HG03457 (cell line): ENCODE measurements at regions not wholly inside any gene's neighbourhood (a gene's known extent, or its start where the extent isn't known, plus 50 kb on each side); places are given as distances from the start of the nearest gene placed in this dataset.
"Not testable (repeated sequence)": the region's sequence is repeated elsewhere in the genome, so short reads cannot be mapped to it uniquely, and the experiment has no call there.

Experiments used
- ATAC-seq: cut with Tn5 transposase; IDR thresholded peaks from one replicate; pipeline ENCODE4 v1.9.1; 2021; ENCODE audit warnings: moderate number of reproducible peaks; ENCODE audit not compliant: unreplicated experiment

DNA sequence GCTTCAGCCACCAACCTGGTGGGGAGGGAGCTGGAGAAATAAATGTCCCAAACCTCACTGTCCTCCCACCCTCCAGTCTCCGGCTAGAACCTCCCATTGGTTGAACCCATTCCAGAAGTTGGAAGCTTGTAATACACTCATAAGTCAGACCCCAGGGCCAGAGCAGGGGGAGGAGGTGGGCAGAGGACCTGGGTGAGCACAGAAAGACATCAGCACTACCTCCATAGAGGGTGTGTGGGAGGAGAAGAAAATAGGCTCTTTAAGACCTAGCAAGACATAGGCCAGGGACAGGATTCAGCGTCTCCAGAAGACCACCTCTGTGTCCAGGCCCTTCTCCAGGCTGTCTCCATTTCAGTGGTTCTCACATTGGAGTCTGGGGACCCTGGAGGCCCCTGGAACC is 73.3 kb upstream of the TOP1 start:
- no peak for ATAC-seq

DNA sequence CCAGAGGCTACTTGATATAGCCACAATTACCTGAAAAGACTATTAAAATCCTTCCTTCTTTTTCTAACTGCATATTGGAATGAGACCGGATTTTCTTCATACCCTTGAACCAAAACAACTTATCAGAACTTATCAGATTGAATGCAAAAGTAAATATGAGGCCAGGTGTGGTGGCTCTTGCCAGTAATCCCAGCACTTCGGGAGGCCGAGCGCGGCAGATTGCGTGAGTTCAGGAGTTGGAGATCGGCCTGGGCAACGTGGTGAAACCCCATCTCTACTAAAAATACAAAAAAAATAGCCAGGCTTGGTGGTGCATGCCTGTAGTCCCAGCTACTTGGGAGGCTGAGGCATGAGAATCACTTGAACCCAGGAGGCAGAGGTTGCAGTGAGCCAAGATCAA is 72.8 kb upstream of the TOP1 start:
- ATAC-seq = not testable (repeated sequence)

DNA sequence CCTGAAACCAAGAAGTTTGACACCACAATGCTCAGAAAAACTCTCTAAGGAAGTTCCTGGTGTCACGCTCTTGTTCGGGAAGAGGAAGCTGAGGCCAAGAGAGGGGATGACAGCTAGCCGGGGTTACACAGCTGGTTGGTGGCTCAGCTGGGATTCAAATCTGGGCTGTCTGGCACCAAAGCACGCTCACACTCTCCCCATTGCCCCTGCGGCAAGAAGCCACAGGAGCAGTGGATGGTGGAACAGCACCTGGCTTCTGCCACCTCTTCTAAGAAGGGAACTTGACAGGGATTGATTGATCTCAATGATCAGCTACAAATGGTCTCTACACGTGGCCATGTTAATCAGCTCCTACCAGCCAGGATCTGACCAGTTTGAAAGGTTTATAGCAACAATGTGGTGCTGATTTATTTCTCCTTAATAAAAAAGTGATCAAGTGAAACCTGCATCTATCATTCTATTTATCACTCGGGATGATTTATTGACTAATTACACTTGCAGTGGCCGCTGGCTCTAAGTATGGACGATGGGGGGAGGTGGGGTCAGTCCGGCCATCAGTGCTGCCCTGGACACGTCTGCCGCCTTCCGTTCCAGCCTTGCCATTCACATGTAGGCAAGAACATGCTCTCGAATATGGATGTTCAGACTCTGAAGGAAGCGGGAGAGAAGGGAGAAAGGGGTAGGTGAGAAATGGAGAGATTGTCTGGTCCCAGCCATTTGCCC is 71.9 kb upstream of the TOP1 start:
- ATAC-seq = no peak

DNA sequence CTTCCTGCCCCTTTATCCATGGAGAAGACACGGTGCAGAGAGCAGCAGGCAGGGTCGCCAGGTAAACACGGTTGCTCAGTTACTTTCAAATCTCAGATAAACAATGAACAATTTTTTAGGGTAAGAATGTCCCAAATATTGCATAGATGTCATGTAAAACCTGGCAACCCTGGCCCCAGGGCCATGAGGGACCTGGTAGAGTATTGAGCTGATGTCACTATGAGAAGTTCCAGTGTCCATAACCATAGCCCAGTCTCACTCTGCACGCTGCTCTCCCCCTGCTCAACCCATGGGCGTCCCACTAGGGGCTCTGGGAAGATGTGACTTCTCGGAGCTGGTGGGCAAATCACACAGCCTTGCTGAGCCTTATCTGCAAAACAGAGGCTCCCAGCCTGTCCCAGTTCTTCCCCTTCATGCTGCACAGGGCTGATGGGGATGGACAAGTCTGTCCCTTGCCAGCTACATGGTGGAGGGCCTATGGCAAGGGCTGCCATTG is 71.3 kb upstream of the TOP1 start:
- ATAC-seq = no peak

DNA sequence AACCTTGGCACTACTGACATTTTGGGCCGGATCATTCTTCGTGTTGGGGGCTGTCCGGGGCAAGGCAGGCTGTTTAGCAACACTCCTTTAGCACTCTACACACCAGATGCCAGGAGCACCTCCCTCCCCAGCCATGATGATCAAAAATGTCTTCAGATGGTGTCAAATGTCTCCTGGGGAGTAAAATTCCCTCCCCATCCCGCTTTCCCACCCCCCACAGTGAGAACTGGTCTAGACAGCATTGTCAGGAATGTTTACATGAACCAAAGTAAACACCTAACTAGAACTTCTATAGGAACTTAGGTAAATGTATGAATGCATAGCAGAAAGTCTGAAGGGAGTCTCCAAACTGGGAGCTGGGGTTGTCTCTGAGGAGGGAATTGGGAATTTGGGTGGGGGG is 70.0 kb upstream of the TOP1 start:
- ATAC-seq = no peak

DNA sequence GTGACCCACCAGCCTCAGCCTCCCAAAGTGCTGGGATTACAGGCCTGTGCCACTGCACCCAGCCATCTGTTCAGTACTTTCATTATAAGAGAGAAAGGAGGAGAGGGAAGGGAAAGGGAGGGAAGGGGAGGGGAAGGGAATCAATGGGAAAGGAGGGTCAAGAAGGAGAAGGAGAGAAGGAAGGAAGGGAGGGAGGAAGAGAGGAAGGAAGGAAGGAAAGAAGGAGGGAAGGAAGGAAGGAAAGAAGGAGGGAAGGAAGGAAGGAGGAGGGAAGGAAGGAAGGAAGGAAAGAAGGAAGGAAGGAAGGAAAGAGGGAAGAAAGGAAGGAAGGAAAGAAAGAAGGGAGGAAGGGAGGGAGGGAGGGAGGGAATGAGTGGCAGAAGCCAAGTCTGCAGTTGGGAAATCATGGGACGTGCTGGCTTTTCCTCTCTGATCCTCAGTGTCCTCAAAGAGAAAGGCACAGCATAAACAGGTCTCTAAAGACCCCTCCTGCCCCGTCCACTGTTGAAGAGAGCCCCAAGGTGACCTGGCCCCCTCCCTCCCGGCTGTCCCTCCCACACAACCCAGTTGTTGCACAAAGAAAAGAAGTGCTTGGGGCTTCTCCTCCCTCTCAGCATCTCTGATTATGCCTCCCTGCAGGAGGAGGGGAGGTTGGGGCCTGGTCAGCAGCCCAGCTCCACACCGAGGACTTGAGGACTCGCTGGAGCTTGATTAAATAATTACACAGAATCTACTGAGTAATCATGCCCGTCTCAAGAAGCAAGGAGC is 69.1 kb upstream of the TOP1 start:
- ATAC-seq = no peak

DNA sequence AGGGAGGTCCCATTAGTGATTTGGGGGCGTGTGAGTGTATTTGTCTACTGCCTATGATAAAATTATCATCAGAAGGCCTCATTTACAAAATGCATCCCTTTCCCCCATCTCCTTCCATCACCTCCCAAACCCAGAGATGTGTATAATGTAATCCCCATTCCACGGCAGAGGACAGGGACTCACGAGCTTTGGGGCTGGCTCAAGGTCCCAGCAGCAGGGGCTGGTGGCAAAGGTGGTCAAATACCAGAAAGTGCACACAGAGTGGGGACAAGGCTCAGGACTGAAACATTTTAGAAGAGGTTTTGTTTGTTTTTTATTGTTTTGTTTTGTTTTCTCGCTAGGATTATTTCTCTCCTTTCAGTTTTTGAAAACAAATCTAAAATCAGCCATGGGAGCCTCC is 68.5 kb upstream of the TOP1 start:
- no peak for ATAC-seq

DNA sequence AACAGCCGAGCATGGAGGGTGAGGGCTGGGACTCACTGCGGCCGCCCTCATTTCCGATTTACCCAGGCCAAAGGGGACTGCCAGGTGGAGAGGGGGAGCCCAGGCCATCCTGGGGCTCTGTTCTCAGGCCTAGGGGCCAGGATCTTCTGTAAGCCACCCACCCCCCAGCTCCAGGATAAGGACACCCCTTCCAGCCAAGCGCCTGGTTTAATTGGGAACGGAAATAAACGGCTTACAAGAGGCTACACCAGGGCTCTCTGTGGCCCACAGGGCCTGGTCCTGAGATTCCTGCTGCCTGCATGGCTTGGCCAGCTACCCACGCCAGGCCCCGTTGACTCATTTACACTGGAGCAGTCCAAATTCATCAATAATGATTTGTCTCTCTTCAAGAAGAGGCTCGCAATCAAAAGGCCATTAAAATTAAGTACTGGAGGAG is 68.1 kb upstream of the TOP1 start:
- ATAC-seq = no peak

DNA sequence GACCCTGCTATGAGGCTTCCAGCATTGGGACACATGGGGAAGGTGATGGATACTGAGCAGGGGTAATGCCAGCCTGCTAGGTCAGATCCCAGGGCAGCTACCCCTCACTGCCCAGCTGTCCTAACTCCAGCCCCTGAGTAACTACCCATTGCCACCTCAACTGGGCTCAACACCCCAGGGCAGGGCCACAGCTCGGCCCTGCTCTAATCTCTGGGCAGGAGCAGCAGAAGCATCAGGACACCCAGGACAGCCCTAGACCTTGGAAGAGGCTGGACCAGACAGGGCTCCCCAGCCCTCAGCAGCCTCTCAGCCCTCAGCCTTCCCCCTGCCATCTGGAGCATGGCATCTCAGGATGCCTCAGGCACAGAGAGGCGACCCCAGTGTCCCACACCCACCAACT is 67.4 kb upstream of the TOP1 start:
- no peak for ATAC-seq

DNA sequence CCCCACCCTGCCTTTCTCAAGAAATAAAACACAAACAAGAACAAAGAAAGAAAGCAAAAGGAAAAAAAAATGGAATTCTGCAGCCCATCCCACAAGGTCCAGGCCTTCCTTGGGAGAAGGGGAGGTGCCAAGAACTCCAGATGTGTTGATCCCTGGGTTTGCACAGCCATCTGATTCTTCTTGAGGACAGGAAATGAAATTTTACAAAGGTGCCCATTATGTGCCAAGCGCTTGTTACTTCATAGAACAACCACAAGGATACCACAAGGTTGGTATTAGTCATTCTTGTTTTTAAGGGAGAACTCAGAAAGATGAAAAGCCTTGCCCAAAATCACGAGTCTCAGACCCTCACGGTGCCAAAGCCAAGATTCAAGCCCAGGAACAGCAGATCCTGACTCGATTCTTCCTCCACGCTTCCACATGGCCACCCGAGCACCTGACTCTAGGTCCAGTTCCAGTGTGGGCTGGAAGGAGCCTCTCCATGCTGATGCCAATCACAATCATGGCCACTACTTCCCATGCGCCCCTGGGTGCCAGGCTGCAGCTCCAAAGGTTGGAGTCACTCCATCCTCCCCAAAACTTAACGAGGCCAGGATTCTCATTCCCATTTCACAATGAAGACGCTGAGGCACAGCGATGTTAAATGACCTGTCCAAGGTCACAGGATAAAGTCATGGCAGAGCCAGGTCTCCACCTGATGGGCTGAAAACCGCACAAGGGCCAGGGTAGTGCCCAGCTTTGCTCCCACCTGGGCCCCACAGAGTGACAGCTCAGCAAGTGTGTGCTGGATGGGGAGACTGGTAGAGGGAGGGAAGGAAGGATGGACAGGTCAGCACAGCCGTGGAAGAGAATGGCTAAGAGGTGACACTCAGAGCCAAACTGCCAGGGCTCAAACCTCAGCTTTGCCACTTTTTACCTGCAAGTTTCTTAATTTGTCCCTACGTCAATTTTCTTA is 66.7 kb upstream of the TOP1 start:
- ATAC-seq = no peak

DNA sequence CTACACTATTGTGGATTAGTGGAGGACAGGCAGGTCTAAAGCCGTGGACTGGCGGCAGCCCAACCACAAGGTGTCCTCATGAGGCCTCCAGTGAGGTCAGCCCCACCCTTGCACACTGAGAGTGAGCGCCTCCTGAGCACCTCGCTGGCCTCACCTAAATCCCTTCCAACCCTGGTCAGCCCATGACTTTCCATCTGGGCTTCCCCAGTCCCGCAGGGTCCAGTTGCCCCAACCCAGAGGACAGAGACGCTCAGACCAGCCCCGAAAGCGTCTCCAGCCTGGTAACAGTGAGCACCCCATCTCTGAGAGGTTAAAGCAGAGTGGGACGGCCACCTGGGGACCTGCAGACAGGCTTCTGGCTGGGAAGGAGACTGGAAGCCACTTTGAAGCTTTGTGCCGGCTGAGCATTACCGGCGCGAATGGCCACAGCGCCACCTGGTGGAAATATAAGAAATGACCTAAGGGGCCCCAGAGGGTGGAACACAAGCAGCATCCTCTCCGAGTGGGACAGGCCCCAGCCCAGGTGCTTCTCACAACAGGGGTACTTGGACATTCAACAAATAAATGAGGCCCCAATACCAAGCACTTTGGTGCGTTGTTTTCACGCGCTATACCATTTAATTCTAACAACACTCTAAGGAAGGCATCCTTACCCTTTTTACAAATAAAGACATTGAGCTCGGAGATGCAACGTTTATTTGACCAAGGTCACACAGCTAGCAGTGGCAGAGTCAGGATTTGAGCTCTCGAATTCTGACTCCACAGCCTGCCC is 65.7 kb upstream of the TOP1 start:
- no peak for ATAC-seq

DNA sequence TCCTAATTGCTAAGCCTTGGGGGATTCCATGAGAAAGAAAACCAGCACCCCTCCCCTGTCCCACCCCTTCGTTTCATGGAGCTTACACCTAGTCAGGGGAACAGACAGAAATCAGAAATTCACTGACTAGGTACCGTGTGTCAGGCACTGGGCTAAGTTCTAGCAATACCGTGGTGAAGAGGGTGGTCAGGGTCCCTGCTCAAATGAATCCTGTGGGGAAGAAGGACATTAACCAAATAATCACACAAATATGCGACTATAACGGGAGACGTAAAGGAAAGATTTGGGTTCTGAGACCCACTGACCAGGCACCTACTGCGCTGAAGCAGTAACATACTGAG is 65.1 kb upstream of the TOP1 start:
- ATAC-seq = no peak

DNA sequence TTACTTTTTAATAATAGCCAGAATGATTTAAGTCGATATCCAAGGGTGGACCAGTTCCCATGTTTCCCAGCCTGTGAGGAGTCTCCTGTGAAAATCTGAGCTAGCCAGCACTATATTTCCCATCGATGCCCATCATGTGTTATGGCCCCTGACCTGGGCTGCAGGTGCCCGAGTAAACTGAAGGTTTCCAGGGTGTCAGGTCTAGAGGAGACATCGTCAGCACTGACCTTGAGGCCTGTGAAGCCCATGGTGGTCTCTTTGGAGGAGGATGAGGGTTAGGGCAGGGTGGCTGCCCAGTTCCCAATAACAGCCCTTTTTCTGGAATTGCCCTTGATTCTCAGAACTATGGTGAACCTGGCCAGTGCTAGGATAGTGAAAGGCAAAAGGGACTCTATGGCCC is 63.0 kb upstream of the TOP1 start:
- ATAC-seq = no peak

DNA sequence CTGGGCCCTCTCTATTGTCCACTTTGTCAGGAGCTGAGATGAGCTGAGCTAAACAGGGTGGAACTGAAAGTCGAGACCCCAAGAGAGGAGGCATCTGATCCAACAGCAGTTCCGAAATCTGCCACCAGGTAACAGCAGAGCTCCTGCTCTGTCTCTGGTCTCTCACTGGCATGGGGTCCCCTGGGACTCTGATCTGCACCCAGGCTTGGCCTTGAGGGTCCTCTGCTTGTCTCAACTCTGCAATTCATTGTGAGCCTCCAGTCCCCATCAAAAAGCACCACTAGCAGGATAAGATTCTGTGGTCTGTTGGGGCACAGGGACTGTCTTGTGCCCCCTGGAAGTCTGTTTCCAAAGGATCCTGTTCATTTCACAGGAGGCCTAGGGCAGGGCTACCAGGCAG is 62.5 kb upstream of the TOP1 start:
- ATAC-seq = no peak

DNA sequence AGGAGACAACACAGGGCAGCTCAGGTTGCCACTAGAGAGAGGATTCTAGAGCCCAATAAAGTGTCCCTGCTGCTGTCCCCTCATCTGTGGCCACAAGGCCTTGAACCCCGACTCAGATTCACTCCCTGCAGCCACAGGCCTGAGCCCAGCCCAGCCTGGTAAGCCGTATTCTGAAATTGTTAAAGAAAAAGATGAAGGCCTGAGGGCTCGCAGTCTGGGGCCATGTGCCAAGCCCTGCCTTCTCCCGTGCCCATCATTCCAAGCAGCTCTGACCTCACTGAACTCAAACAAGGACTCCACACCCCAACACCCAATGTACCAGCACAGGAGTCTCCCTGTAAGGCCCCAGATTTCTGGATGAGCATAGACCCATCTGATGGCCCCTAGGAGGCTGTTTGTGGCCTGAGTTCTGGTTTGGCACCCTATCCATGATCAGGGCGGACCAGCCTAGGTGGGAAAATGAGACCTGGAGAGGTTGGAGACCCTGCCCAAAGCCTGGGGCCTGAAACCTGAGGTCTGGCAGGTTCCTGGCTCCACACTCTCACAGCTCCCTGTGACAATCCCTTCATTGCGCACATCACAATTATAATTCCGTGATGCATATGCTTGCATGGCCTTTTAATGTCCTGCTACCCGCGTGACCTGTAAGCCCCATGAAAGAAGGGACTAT is 62.0 kb upstream of the TOP1 start:
- ATAC-seq = no peak

DNA sequence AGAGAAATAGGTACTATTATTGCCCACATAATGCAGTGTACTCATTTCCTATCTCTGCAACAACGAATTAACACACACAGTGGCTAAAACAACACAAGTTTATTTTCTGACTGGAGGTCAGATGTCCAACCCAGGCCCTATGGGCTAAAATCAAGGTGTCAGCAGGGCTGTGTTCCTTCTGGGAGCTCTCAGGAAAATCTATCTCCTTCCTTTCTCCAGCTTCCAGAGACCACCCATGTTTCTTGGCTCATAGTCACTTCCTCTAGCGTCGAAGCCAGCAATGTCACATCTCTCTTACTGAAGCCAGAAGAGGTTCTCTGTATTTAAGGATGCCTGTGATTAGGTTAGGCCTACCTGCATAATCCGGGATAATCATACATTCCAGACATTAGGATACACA is 60.9 kb upstream of the TOP1 start:
- ATAC-seq = no peak

DNA sequence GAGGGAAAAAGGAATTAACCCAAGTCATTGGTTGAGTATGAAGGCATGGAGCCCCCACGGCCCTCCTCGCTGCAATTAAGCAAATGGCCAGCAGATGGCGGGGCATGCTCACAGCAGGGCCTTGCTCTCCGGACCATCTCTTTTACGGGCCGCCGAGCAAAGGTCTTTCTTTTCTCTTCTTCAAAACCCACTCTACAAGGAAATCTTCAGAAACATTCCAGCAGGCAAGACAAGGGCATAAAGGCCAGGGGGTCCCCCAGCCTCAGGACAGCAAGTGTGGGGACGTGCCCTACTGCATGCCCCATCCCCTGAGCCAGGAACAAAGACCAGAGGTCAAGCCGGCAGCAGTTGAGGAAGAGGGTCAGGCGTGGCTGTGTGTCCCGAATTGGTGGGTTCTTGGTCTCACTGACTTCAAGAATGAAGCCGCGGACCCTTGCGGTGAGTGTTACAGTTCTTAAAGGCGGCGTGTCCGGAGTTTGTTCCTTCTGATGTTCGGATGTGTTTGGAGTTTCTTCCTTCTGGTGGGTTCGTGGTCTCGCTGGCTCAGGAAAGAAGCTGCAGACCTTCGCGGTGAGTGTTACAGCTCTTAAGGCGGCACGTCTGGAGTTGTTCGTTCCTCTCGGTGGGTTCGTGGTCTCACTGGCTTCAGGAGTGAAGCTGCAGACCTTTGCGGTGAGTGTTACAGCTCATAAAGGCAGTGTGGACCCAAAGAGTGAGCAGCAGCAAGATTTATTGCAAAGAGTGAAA is 59.6 kb upstream of the TOP1 start:
- peak; percentile 69 for ATAC-seq

DNA sequence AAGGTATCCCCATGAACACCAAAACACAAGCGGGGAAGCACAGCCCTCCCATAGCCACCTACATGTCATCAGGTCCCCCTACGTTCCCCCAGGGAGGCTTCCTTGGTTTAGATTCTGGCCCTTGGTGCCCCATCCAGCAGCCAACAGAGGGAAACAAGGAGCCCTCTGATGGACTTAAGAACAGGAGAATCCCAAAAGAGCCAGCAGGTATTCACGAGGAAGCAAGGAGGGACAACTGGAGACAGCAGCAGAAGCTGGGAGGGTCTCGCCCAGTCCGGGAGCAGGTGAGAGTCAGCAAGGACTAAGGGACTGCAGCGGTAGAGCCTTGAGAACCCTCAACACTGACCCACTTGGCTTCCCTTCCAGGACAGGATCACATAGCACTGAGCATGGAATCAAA is 58.4 kb upstream of the TOP1 start:
- ATAC-seq = no peak

DNA sequence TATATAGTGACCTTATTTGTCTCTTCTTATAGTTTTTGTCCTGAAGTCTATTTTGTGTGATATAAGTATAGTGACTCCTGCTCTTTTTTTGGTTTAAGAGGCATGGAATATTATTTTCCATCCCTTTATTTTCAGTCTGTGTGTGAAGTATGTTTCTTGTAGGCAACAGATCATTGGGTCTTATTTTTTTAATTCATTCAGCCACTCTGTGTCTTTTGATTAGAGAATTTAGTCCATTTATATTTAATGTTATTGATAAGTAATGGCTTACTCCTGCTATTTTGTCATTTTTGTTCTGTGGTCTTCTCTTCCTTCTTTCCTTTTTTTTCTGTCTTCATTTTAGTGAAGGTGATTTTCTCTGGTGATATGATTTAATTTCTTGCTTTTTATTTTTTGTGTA is 51.4 kb upstream of the TOP1 start:
- ATAC-seq = no peak
